Mesenchymal stem cell (in vitro differentiated cells and primary cell): ENCODE measurements at regions not wholly inside any gene's neighbourhood (a gene's known extent, or its start where the extent isn't known, plus 50 kb on each side); places are given as distances from the start of the nearest gene placed in this dataset.
A peak's percentile ranks its signal among the peaks of the same experiment; 100 is the strongest.

ENCODE experiments used
- DNase-seq: peaks from one replicate; pipeline ENCODE4 v3.0.0-alpha.2; 2013
- H2AFZ ChIP-seq: one replicate; pipeline ENCODE4 v1.6.1; 2013; ENCODE audit warnings: low read depth, mild to moderate bottlenecking, control low read depth, inconsistent platforms, low read length, moderate library complexity
- H2AK5ac ChIP-seq: 2 replicates; pipeline ENCODE4 v1.6.1; 2013; ENCODE audit warnings: low read length, moderate library complexity, mild to moderate bottlenecking, inconsistent platforms; ENCODE audit not compliant: severe bottlenecking
- H2BK120ac ChIP-seq: one replicate; pipeline ENCODE4 v1.6.1; 2013; ENCODE audit warnings: low read depth, mild to moderate bottlenecking, inconsistent platforms, low read length, moderate library complexity
- H2BK12ac ChIP-seq, 2 experiments: one replicate each; pipeline ENCODE4 v1.6.1; 2013; ENCODE audit warnings: inconsistent platforms in 2 of 2, low read length in 2 of 2, mild to moderate bottlenecking in 2 of 2, moderate library complexity in 2 of 2, control low read depth in 1 of 2
- H2BK15ac ChIP-seq: one replicate; pipeline ENCODE4 v1.6.1; 2013; ENCODE audit warnings: mild to moderate bottlenecking, low read depth, inconsistent platforms; ENCODE audit not compliant: poor library complexity, severe bottlenecking
- H2BK5ac ChIP-seq: 2 replicates; pipeline ENCODE4 v1.6.1; 2013; ENCODE audit warnings: low read depth, mild to moderate bottlenecking, low read length, control low read depth, inconsistent platforms; ENCODE audit not compliant: poor library complexity, severe bottlenecking
- H3K14ac ChIP-seq, 2 experiments: one replicate each; pipeline ENCODE4 v1.6.1; 2013; ENCODE audit warnings: inconsistent platforms in 2 of 2, low read length in 2 of 2, control low read depth in 1 of 2, mild to moderate bottlenecking in 1 of 2, moderate library complexity in 1 of 2
- H3K18ac ChIP-seq, 2 experiments: one replicate each; pipeline ENCODE4 v1.6.1; 2013; ENCODE audit warnings: inconsistent platforms in 2 of 2, low read length in 2 of 2, control low read depth in 1 of 2, low read depth in 1 of 2, mild to moderate bottlenecking in 1 of 2
- H3K23ac ChIP-seq, 2 experiments: one replicate each; pipeline ENCODE4 v1.6.1; 2013; ENCODE audit warnings: inconsistent platforms in 2 of 2, low read length in 2 of 2, mild to moderate bottlenecking in 2 of 2, moderate library complexity in 2 of 2, control low read depth in 1 of 2
- H3K27ac ChIP-seq: 2 replicates; pipeline ENCODE4 v1.5.1; 2013; ENCODE audit warnings: mild to moderate bottlenecking, moderate library complexity, low read length, control low read depth, inconsistent platforms; ENCODE audit not compliant: poor library complexity, severe bottlenecking
- H3K27me3 ChIP-seq, 2 experiments: 2 replicates each; pipeline versions ENCODE4 v1.6.1 to v1.7.0; 2013; ENCODE audit warnings: low read length in 2 of 2, mild to moderate bottlenecking in 2 of 2, moderate library complexity in 2 of 2, control low read depth in 1 of 2, inconsistent platforms in 1 of 2; ENCODE audit not compliant: control insufficient read depth in 1 of 2, insufficient read depth in 1 of 2
- H3K36me3 ChIP-seq, 2 experiments: 2 replicates each; pipeline versions ENCODE4 v1.6.1 to v1.7.0; 2013; ENCODE audit warnings: low read length in 2 of 2, control low read depth in 1 of 2, inconsistent platforms in 1 of 2, low read depth in 1 of 2, mild to moderate bottlenecking in 1 of 2; ENCODE audit not compliant: insufficient read depth in 2 of 2, control insufficient read depth in 1 of 2
- H3K4ac ChIP-seq, 2 experiments: one replicate each; pipeline ENCODE4 v1.6.1; 2013; ENCODE audit warnings: inconsistent platforms in 2 of 2, low read length in 2 of 2, mild to moderate bottlenecking in 2 of 2, moderate library complexity in 2 of 2, control low read depth in 1 of 2, low read depth in 1 of 2
- H3K4me1 ChIP-seq: 2 replicates; pipeline ENCODE4 v1.6.1; 2013; ENCODE audit warnings: low read depth, low read length, control low read depth; ENCODE audit not compliant: control insufficient read depth, insufficient read depth
- H3K4me2 ChIP-seq: 2 replicates; pipeline ENCODE4 v1.6.1; 2013; ENCODE audit warnings: low read length, mild to moderate bottlenecking, inconsistent platforms; ENCODE audit not compliant: poor library complexity, severe bottlenecking
- H3K4me3 ChIP-seq, 2 experiments: 2 replicates each; pipeline versions ENCODE4 v1.5.1 to v1.7.0; 2013; ENCODE audit warnings: low read length in 2 of 2, mild to moderate bottlenecking in 2 of 2, control low read depth in 1 of 2, low read depth in 1 of 2; ENCODE audit not compliant: insufficient read depth in 1 of 2
- H3K79me1 ChIP-seq: replicated peaks from 2 replicates; pipeline ENCODE4 v1.6.1; 2013; ENCODE audit warnings: mild to moderate bottlenecking, control low read depth, low read length, inconsistent platforms; ENCODE audit not compliant: poor library complexity, severe bottlenecking
- H3K9ac ChIP-seq: 2 replicates; pipeline ENCODE4 v1.7.0; 2013; ENCODE audit warnings: mild to moderate bottlenecking, low read length, moderate library complexity
- H3K9me3 ChIP-seq: 2 replicates; pipeline ENCODE4 v1.7.0; 2013; ENCODE audit warnings: mild to moderate bottlenecking, low read length; ENCODE audit not compliant: control insufficient read depth
- H4K8ac ChIP-seq: one replicate; pipeline ENCODE4 v1.6.1; 2013; ENCODE audit warnings: inconsistent platforms, mild to moderate bottlenecking, low read length, moderate library complexity
- H4K91ac ChIP-seq: one replicate; pipeline ENCODE4 v1.6.1; 2013; ENCODE audit warnings: mild to moderate bottlenecking, low read length, inconsistent platforms
- WGBS: methylation state at CpG from one replicate; pipeline ENCODE4 v1.1.7; 2013; ENCODE audit warnings: mixed read lengths; 5-methylcytosine and 5-hydroxymethylcytosine counted together

DNA sequence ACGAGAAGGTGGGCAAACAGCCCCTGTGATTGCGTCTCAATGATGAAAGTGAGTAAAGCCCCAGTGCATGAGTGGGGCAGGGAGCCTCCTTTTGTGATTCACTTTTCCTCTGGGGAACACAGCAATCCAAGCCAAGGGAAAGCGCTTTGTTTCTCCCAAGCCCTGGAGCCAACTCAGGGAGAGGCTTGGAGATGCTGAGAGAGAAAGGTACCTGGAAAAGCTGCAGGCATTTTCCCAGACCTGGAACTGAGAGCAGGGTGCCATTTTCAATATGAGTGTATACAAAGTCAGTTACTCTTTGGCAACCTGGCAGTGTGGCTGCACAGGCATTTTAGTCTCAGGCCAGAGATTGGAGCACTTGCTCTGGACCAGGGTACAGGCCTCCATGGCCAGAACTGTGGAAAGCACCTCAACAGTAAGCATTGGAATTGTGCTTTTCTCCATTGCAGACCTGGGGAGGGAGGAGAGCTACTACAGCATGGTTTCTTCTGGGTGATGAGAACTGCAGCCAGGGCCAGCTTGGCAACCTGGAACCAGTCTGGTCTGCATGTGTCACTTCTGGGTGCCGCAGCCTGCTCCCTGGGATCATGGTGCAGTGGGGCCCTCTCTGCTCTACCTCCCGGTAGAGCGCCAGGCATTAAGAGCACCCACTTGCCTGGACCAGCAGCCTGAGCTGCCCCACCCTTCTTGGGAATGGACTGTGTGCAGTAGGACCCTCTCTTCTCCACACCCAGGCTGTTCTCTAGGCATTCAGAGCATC is 89.0 kb upstream of the CDH5 start:
- no peaks in the 10 kb centered on the region for H3K9me3 ChIP-seq
- no peak overlapping the region for H2BK5ac ChIP-seq
- DNase-seq, result no peak
- H3K9ac ChIP-seq, result no peak overlapping the region
- no peak overlapping the region for H2BK15ac ChIP-seq
- no peaks in the 10 kb centered on the region for H3K79me1 ChIP-seq
- no peak overlapping the region for H4K91ac ChIP-seq
- H3K18ac ChIP-seq, result no peak overlapping the region
- H3K36me3 ChIP-seq, result no peaks in the 10 kb centered on the region
- no peak overlapping the region for H2BK12ac ChIP-seq
- no peak overlapping the region for H2AK5ac ChIP-seq
- H3K23ac ChIP-seq, result no peak overlapping the region
- H3K27me3 ChIP-seq, result peaks cover 0 to 3% of the 10 kb centered on the region in 2 experiments
- H2AFZ ChIP-seq, result no peak overlapping the region
- H3K4me2 ChIP-seq, result no peak overlapping the region
- H3K27ac ChIP-seq, result no peak overlapping the region
- H3K4me1 ChIP-seq, result peaks cover 3% of the 10 kb centered on the region
- WGBS, result 92% methylated on average over 6 of the region's 6 CpGs
- no peak overlapping the region for H2BK120ac ChIP-seq
- H3K4ac ChIP-seq, result no peak overlapping the region
- no peak overlapping the region for H4K8ac ChIP-seq
- H3K4me3 ChIP-seq, result no peak overlapping the region
- H3K14ac ChIP-seq, result no peak overlapping the region

DNA sequence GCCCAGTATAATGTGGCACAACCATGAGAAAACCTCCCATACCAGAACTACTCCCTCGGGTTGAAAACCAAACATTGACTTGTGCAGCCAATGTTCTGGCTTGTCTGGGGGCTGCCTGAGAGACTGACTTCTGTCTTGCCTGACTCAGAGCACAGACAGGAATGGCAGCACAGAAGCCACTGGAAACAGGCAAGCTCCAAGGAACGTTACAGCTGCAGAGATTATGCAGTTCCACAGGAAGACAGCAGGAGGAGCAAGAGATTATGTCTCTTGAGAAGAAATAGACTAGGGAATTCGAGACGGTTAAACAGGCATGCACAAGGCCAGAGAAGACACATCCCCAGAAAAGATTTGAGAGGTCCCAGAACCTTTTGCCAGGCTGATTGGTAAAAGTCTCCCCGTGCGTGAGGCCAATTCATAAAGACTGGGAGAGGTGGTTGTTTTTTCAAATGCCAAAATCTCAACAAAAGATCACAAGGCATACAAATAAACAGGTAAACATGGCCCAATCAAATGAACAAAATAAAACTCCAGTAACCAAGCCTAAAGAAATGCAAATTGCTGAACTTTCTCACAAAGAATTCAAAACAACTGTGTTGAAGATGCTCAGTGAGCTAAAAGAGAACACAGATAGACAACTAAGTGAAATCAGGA is 90.6 kb upstream of the CDH5 start:
- peaks cover 3% of the 10 kb centered on the region for H3K4me1 ChIP-seq
- H2BK120ac ChIP-seq, result no peak overlapping the region
- H3K14ac ChIP-seq, result no peak overlapping the region
- no peak overlapping the region for H3K4me2 ChIP-seq
- H3K27ac ChIP-seq, result no peak overlapping the region
- no peak overlapping the region for H2BK5ac ChIP-seq
- no peak overlapping the region for H3K4ac ChIP-seq
- no peak overlapping the region for H2AK5ac ChIP-seq
- no peak overlapping the region for H3K9ac ChIP-seq
- no peak overlapping the region for H3K23ac ChIP-seq
- H3K4me3 ChIP-seq, result no peak overlapping the region
- WGBS, result 24% methylated on average over 6 of the region's 6 CpGs
- H2AFZ ChIP-seq, result no peak overlapping the region
- H2BK15ac ChIP-seq, result no peak overlapping the region
- no peak overlapping the region for H4K91ac ChIP-seq
- H3K18ac ChIP-seq, result no peak overlapping the region
- no peaks in the 10 kb centered on the region for H3K36me3 ChIP-seq
- H3K79me1 ChIP-seq, result no peaks in the 10 kb centered on the region
- peaks cover 0 to 9% of the 10 kb centered on the region in 2 experiments for H3K27me3 ChIP-seq
- no peaks in the 10 kb centered on the region for H3K9me3 ChIP-seq
- no peak overlapping the region for H2BK12ac ChIP-seq
- H4K8ac ChIP-seq, result no peak overlapping the region
- peak; percentile 80 for DNase-seq

DNA sequence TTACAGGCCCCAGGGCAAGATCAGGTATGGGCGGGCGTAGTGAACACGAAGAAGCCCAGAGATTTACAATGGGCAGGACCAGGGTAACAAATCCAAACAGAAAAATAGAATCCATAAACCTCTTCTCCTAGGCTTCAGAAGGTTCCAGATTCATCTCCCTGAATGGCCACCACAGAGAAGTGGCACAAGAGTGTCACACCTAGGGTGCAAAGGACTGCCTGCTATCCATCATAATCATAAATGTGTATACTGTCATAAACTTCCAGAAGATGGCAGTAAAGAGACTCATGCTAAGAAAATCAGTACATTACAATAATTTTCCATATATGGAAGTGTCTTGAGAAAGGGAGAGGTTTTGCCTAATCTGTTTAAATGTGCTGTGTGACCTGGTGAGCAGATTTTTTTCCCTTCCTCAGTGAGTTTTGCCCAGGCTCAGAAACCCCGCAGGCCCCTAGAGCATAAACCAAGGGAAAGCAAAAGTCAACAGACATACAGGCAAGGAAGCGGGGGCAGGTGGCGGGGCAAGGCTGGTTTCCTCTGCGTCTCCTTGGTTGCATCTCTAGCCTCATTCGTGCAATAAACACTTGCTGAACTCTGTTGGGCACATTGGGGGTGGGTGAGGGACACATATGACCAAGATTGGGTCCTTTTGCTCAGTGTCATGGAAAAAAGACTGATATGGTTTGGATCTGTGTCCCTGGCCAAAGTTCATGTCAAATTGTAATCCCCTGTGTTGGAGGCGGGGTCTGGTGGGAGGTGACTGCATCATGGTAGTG is 92.0 kb upstream of the CDH5 start:
- H3K27ac ChIP-seq, result no peak overlapping the region
- no peak for DNase-seq
- no peak overlapping the region for H2BK15ac ChIP-seq
- no peak overlapping the region for H3K4me3 ChIP-seq
- no peak overlapping the region for H3K4me2 ChIP-seq
- peak overlapping the region; percentile 24 for H3K9ac ChIP-seq
- H4K8ac ChIP-seq, result no peak overlapping the region
- WGBS, result 93% methylated on average over 9 of the region's 9 CpGs
- peaks cover 8% of the 10 kb centered on the region for H3K4me1 ChIP-seq
- peaks cover 0 to 12% of the 10 kb centered on the region in 2 experiments for H3K27me3 ChIP-seq
- no peak overlapping the region for H2BK5ac ChIP-seq
- no peaks in the 10 kb centered on the region for H3K79me1 ChIP-seq
- H2BK120ac ChIP-seq, result no peak overlapping the region
- H3K18ac ChIP-seq, result no peak overlapping the region
- no peak overlapping the region for H2AFZ ChIP-seq
- no peak overlapping the region for H2BK12ac ChIP-seq
- H3K4ac ChIP-seq, result no peak overlapping the region
- no peaks in the 10 kb centered on the region for H3K9me3 ChIP-seq
- H3K23ac ChIP-seq, result no peak overlapping the region
- no peak overlapping the region for H4K91ac ChIP-seq
- no peak overlapping the region for H3K14ac ChIP-seq
- H2AK5ac ChIP-seq, result no peak overlapping the region
- no peaks in the 10 kb centered on the region for H3K36me3 ChIP-seq
